ENCODE measurements at regions not wholly inside any gene's neighbourhood (a gene's known extent, or its start where the extent isn't known, plus 50 kb on each side); places are given as distances from the start of the nearest gene placed in this dataset.

DNA sequence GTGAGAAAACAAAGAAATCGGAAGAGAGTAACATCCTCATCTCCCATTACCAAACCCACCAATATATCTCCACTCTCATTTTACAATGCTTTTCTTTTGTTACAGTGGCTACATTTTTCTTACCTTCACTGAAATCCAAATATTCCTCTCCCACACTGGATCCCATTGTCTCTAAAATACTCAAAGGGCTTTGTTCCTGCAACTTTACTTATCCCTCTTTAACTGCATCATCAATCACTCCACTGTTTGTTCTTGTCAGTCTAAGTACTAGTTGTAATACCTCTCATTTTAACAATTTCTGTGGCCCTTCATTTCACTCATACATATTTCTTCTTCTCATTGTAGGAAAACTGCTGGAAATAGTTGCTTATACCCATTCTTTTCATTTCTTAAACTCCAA lies 464.2 kb upstream of the PIK3C3 start:
- ChIA-PET CTCF (no interaction called here), POLR2A (no interaction called here)
- H3K4me1 ChIP-seq (ENCODE audit: control insufficient read depth in 1 of 2, extremely low read depth in 1 of 2, insufficient read depth in 2 of 2, low read length in 2 of 2) = no peaks in the 10 kb centered on the region
- H3K27me3 ChIP-seq (replicated peaks in 1 of 2; ENCODE audit: control insufficient read depth in 2 of 2, extremely low read depth in 1 of 2, insufficient read depth in 2 of 2, low read length in 1 of 2) = no peaks in the 10 kb centered on the region
- Mint-ChIP-seq H3K9me3 (peaks cover 16 to 37% (median 23%) of the 10 kb centered on the region in 3 donors), H3K4me1 (no peaks in the 10 kb centered on the region), H3K27ac (no peak overlapping the region), H3K27me3 (no peaks in the 10 kb centered on the region), H3K4me3 (no peak overlapping the region), H3K36me3 (no peaks in the 10 kb centered on the region)
- ATAC-seq (replicated peaks in 1 of 4) = no peak
- DNase-seq = no peak
- no peaks in the 10 kb centered on the region for H3K9me3 ChIP-seq
- no peak overlapping the region for H3K27ac ChIP-seq (ENCODE audit: low read length)
- 100% methylated on average over 1 of the region's 1 CpG for WGBS (ENCODE audit: insufficient coverage)
- H3K36me3 ChIP-seq (ENCODE audit: control insufficient read depth in 2 of 2, extremely low read depth in 1 of 2, insufficient read depth in 1 of 2, low read length in 1 of 2) = no peaks in the 10 kb centered on the region
- no peak overlapping the region for H3K4me3 ChIP-seq (ENCODE audit: control insufficient read depth in 1 of 2, extremely low read depth in 1 of 2, low read length in 1 of 2)

GRCh38 chr18:41486575-41486974 lies 468.5 kb upstream of the PIK3C3 start:
- no peak overlapping the region for H3K27ac Mint-ChIP-seq
- DNase-seq (no peak), ATAC-seq (replicated peaks in 1 of 4) (no peak)
- no peaks in the 10 kb centered on the region for H3K4me1 ChIP-seq (ENCODE audit: control insufficient read depth in 1 of 2, extremely low read depth in 1 of 2, insufficient read depth in 2 of 2, low read length in 2 of 2)
- ChIA-PET CTCF (no interaction called here), POLR2A (no interaction called here)
- H3K27ac ChIP-seq (ENCODE audit: low read length) = no peak overlapping the region
- no peaks in the 10 kb centered on the region for H3K36me3 Mint-ChIP-seq
- H3K9me3 ChIP-seq = no peaks in the 10 kb centered on the region
- peaks cover 14 to 21% (median 15%) of the 10 kb centered on the region in 3 donors for H3K9me3 Mint-ChIP-seq
- no peaks in the 10 kb centered on the region for H3K27me3 ChIP-seq (replicated peaks in 1 of 2; ENCODE audit: control insufficient read depth in 2 of 2, extremely low read depth in 1 of 2, insufficient read depth in 2 of 2, low read length in 1 of 2)
- WGBS (ENCODE audit: insufficient coverage) = no CpG with 5 or more reads among the region's 1 CpG
- no peaks in the 10 kb centered on the region for H3K36me3 ChIP-seq (ENCODE audit: control insufficient read depth in 2 of 2, extremely low read depth in 1 of 2, insufficient read depth in 1 of 2, low read length in 1 of 2)
- H3K4me1 Mint-ChIP-seq = no peaks in the 10 kb centered on the region
- H3K4me3 Mint-ChIP-seq = no peak overlapping the region
- no peak overlapping the region for H3K4me3 ChIP-seq (ENCODE audit: control insufficient read depth in 1 of 2, extremely low read depth in 1 of 2, low read length in 1 of 2)
- no peaks in the 10 kb centered on the region for H3K27me3 Mint-ChIP-seq

DNA sequence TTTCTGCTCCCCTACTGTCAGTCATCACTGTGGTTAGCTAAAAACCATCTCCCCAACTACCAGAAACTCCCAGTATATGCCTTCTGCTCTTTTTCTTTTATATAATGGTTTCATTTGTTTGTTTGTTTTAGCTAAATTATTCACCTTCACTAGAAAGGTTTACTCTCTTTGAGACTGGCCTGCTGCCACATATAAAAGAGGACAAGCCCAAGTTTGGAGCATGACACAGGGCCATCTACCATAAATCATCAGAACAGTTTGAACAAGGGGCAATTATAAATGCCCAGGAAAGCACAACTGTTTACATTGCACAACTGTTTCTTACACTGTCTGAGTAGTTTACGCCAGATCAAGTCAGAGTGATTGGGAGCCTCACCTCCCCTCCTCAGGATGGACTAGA lies 471.0 kb upstream of the PIK3C3 start:
- H3K27ac Mint-ChIP-seq = no peak overlapping the region
- Histone ChIP-seq H3K9me3 (no peaks in the 10 kb centered on the region), H3K4me3 (ENCODE audit: control insufficient read depth in 1 of 2, extremely low read depth in 1 of 2, low read length in 1 of 2) (no peak overlapping the region), H3K27ac (ENCODE audit: low read length) (no peak overlapping the region), H3K27me3 (replicated peaks in 1 of 2; ENCODE audit: control insufficient read depth in 2 of 2, extremely low read depth in 1 of 2, insufficient read depth in 2 of 2, low read length in 1 of 2) (no peaks in the 10 kb centered on the region), H3K4me1 (ENCODE audit: control insufficient read depth in 1 of 2, extremely low read depth in 1 of 2, insufficient read depth in 2 of 2, low read length in 2 of 2) (no peaks in the 10 kb centered on the region), H3K36me3 (ENCODE audit: control insufficient read depth in 2 of 2, extremely low read depth in 1 of 2, insufficient read depth in 1 of 2, low read length in 1 of 2) (no peaks in the 10 kb centered on the region)
- H3K4me1 Mint-ChIP-seq = no peaks in the 10 kb centered on the region
- DNase-seq = no peak
- no peaks in the 10 kb centered on the region for H3K27me3 Mint-ChIP-seq
- H3K36me3 Mint-ChIP-seq = no peaks in the 10 kb centered on the region
- H3K4me3 Mint-ChIP-seq = no peak overlapping the region
- H3K9me3 Mint-ChIP-seq = peaks cover 0 to 15% (median 14%) of the 10 kb centered on the region in 3 donors
- no peak for ATAC-seq (replicated peaks in 1 of 4)
- no CpG with 5 or more reads among the region's 1 CpG for WGBS (ENCODE audit: insufficient coverage)
- POLR2A ChIA-PET = no interaction called here
- CTCF ChIA-PET = no interaction called here

DNA sequence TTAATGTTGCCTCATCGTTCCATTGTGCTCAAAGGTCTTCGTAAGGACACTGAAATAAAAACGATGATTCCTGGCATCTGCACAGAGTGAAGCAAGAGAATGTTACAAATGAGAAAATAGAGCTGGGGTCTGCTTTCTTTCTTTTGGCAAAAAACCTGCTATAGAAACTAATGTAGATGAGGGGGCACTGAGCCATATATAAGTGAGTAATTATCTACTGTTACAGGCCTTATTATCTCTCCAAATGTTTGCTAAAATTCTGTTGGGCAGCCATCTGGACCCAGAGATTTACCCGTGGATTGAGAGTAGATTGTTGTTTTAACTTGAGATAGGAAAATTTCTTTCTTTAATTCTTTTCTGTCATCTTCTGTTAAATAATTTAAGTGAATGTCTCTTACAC lies 472.5 kb upstream of the PIK3C3 start:
- H3K27me3 Mint-ChIP-seq = no peaks in the 10 kb centered on the region
- Histone ChIP-seq H3K4me3 (ENCODE audit: control insufficient read depth in 1 of 2, extremely low read depth in 1 of 2, low read length in 1 of 2) (no peak overlapping the region), H3K27ac (ENCODE audit: low read length) (no peak overlapping the region), H3K9me3 (no peaks in the 10 kb centered on the region), H3K36me3 (ENCODE audit: control insufficient read depth in 2 of 2, extremely low read depth in 1 of 2, insufficient read depth in 1 of 2, low read length in 1 of 2) (no peaks in the 10 kb centered on the region), H3K4me1 (ENCODE audit: control insufficient read depth in 1 of 2, extremely low read depth in 1 of 2, insufficient read depth in 2 of 2, low read length in 2 of 2) (no peaks in the 10 kb centered on the region), H3K27me3 (replicated peaks in 1 of 2; ENCODE audit: control insufficient read depth in 2 of 2, extremely low read depth in 1 of 2, insufficient read depth in 2 of 2, low read length in 1 of 2) (no peaks in the 10 kb centered on the region)
- DNase-seq (no peak), ATAC-seq (replicated peaks in 1 of 4) (no peak)
- peaks cover 0 to 16% (median 14%) of the 10 kb centered on the region in 3 donors for H3K9me3 Mint-ChIP-seq
- ChIA-PET POLR2A (interaction anchor here in 1 of 2 donors (0.6 kb wide), 1 partner anchor 1607 kb away, joined by 4 read pairs; no protein-coding TSS in a partner anchor), CTCF (no interaction called here)
- no peak overlapping the region for H3K4me3 Mint-ChIP-seq
- H3K36me3 Mint-ChIP-seq = no peaks in the 10 kb centered on the region
- no peaks in the 10 kb centered on the region for H3K4me1 Mint-ChIP-seq
- no CpG with 5 or more reads among the region's 4 CpGs for WGBS (ENCODE audit: insufficient coverage)
- H3K27ac Mint-ChIP-seq = no peak overlapping the region

DNA sequence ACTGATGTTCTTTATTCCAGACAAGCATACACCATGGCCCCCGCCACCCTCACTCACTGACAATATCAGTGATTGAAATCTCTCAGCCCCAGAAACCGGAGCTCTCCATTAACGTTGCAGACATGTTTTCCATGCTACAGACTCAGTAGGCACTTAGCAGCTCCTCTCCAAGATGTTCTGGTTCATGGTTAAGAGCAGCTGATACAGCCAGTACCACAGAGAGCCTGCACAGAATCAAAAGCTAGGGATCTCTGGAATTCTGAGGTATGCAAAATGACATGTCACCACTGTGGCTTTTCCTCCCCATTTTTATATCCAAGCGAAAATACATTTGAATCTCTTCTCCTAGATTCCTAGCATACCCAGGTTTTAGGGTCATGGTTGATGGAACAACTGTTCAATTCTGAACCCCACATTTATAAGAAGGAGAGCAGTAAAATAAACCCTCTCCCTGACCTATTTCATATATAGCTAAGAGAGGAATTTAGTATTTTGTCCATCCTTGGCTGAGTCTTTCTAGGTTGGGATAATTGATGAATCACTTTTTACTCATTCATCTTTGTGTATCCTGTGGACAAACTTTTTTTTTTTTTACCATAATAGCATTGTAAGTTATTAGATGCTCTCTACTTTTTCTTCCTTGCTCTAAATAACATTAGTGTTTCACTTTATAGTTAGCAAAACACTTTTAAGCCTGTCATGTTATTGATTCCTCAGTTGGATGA lies 488.4 kb upstream of the PIK3C3 start:
- Mint-ChIP-seq H3K36me3 (no peaks in the 10 kb centered on the region), H3K4me3 (no peak overlapping the region), H3K27ac (no peak overlapping the region), H3K9me3 (peaks cover 10 to 22% (median 16%) of the 10 kb centered on the region in 3 donors), H3K27me3 (no peaks in the 10 kb centered on the region), H3K4me1 (no peaks in the 10 kb centered on the region)
- ChIA-PET POLR2A (no interaction called here), CTCF (interaction anchor here in 1 of 2 donors (0.7 kb wide), 1 partner anchor 102 kb away, joined by 3 read pairs; no protein-coding TSS in a partner anchor)
- Histone ChIP-seq H3K27ac (ENCODE audit: low read length) (no peak overlapping the region), H3K27me3 (replicated peaks in 1 of 2; ENCODE audit: control insufficient read depth in 2 of 2, extremely low read depth in 1 of 2, insufficient read depth in 2 of 2, low read length in 1 of 2) (no peaks in the 10 kb centered on the region), H3K4me1 (ENCODE audit: control insufficient read depth in 1 of 2, extremely low read depth in 1 of 2, insufficient read depth in 2 of 2, low read length in 2 of 2) (no peaks in the 10 kb centered on the region), H3K9me3 (no peaks in the 10 kb centered on the region), H3K36me3 (ENCODE audit: control insufficient read depth in 2 of 2, extremely low read depth in 1 of 2, insufficient read depth in 1 of 2, low read length in 1 of 2) (no peaks in the 10 kb centered on the region), H3K4me3 (ENCODE audit: control insufficient read depth in 1 of 2, extremely low read depth in 1 of 2, low read length in 1 of 2) (no peak overlapping the region)
- DNase-seq = no peak
- no peak for ATAC-seq (replicated peaks in 1 of 4)
- WGBS (ENCODE audit: insufficient coverage) = 85% methylated on average over 3 of the region's 4 CpGs

- H3K36me3 ChIP-seq (ENCODE audit: control insufficient read depth in 2 of 2, extremely low read depth in 1 of 2, insufficient read depth in 1 of 2, low read length in 1 of 2) = no peaks in the 10 kb centered on the region
- no peak overlapping the region for H3K4me3 Mint-ChIP-seq
- ATAC-seq (replicated peaks in 1 of 4) (no peak), DNase-seq (no peak)
- peaks cover 15 to 27% (median 16%) of the 10 kb centered on the region in 3 donors for H3K9me3 Mint-ChIP-seq
- WGBS (ENCODE audit: insufficient coverage) = 100% methylated on average over 1 of the region's 2 CpGs
- POLR2A ChIA-PET = no interaction called here
- H3K9me3 ChIP-seq = no peaks in the 10 kb centered on the region
- CTCF ChIA-PET = no interaction called here
- H3K4me1 Mint-ChIP-seq = no peaks in the 10 kb centered on the region
- no peak overlapping the region for H3K4me3 ChIP-seq (ENCODE audit: control insufficient read depth in 1 of 2, extremely low read depth in 1 of 2, low read length in 1 of 2)
- H3K4me1 ChIP-seq (ENCODE audit: control insufficient read depth in 1 of 2, extremely low read depth in 1 of 2, insufficient read depth in 2 of 2, low read length in 2 of 2) = no peaks in the 10 kb centered on the region
- H3K27ac ChIP-seq (ENCODE audit: low read length) = no peak overlapping the region
- H3K27me3 ChIP-seq (replicated peaks in 1 of 2; ENCODE audit: control insufficient read depth in 2 of 2, extremely low read depth in 1 of 2, insufficient read depth in 2 of 2, low read length in 1 of 2) = no peaks in the 10 kb centered on the region
- H3K36me3 Mint-ChIP-seq = no peaks in the 10 kb centered on the region
- no peak overlapping the region for H3K27ac Mint-ChIP-seq
- H3K27me3 Mint-ChIP-seq = no peaks in the 10 kb centered on the region
Observed at GRCh38 chr18:41465386-41465785, 489.6 kb upstream of the PIK3C3 start.

All from T-cell (primary cell).